Inflammatory macrophage treated with lipopolysaccharide for 1 hour (primary cell): ENCODE measurements at regions not wholly inside any gene's neighbourhood (a gene's known extent, or its start where the extent isn't known, plus 50 kb on each side); places are given as distances from the start of the nearest gene placed in this dataset.
"Not testable (repeated sequence)": the region's sequence is repeated elsewhere in the genome, so short reads cannot be mapped to it uniquely, and the experiment has no call there.

Experiments used
- DNase-seq, 2 donors: peaks; one replicate each; pipeline ENCODE4 v3.0.0-alpha.2; 2020 to 2022

DNA sequence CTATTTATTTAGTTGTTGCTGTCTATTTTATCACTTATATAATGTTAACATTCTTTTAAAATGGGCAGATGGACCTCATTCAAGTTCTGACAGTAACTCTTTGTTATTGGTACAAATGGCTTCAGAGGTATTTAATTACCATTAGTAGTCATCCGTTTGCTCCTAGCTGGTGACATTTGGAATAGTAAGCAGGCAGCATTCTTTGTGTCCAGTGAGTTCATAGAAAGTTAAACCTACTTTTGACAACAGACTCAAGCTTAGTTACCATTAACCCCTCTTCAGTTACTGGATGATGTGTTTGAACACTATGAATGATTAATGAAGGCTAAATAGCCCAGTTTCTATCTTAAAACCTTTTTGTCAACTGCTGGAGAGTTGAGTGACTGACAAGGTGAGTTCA is 500.7 kb upstream of the ATP11B start:
- DNase-seq, result no peak

DNA sequence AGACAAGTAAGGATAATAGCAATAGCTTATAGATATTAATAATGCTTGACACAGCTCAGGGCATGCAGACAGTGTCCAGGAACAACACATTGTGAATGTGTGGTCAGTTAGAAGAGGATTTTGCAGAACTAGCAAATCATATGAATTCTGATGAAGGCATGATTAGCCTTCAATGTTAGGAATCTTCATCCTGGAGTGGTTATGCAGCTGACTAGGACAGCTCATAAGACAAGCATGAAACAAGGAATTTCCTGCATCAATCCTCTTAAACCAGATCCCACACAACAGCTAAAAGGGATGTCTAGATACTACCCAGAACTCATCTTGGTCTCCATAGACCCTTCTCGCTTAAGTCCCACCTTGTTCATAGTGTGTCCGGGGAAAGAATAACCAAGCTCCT is 499.0 kb upstream of the ATP11B start:
- no peak for DNase-seq

DNA sequence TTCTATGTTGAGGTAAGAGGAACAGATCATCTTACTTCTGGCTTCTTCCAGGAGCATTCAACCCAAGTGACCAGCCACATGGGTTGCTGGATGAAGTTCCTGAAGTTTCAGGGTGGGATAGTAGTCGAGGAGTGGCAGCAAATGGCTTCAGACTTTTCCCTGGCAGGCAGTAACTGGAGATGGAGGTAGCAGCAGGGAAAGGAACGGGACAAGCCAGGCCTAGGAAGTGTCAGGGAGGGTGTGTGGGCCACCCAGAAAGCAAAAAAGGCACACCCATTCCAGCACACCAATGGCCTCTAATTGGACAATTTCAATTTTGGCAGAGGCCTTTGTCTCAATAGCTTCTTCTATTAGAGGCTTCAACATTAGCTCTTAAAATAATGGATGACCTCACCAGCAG is 498.6 kb upstream of the ATP11B start:
- DNase-seq, result no peak

DNA sequence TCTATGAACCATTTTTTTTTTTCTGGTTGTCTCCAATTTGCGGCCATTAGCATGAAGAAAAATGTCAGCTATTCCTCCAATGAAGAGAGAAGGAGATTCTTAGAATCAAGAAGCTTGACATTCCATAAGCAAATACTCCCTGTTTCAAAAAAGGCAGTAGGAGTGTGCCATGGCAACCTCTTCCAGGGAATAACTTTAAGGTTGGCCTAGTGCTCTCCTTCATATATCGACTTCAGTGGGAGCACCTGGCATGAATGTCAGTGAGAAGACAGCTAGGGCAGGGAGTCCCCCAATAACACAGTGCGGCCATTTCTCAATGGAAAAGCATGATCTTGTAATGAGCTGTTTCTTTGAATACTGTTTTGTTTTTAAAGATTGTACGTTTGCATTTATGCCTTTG is 493.0 kb upstream of the ATP11B start:
- no peak for DNase-seq

GRCh38 chr3:182303169-182303568 is 490.1 kb upstream of the ATP11B start:
- DNase-seq, result no peak

DNA sequence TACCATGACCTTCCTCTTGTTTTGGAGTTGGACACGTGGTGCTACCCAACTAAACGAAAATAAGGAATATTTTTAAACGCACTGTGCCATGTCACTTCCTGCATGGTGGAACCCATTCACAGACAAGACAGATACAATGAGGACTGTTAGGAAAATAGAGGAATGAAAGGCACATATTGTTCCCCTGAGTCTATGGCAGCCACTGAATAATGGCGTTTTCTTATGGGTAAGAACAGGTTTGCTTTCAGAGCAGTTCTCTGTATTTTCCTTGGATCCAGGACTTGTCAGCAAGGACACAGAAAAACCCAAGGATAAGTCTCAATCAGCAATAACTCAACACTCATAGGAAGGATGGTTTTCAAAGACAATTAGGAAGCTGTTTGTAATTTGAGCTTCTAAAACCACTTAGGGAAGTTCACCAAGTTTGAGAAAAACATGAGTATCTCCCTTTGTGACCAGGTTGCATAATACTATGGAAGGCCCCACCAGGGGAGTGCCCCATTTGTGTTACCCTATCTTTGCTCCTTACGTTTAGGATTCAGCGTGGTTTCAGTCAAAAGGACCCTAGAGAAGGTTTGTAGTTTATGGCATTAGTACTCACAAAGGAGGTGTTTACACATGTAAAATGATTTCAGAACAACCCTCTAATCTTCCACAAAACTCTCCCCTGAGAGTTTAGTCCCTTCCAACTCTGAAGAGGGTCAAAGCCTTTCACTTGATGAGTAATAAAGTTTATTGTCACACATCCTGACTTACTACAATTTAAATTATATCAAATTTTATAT is 487.2 kb upstream of the ATP11B start:
- no peak for DNase-seq

GRCh38 chr3:182308328-182308727 is 485.0 kb upstream of the ATP11B start:
- DNase-seq, result no peak

GRCh38 chr3:182309120-182309519 is 484.2 kb upstream of the ATP11B start:
- no peak for DNase-seq

DNA sequence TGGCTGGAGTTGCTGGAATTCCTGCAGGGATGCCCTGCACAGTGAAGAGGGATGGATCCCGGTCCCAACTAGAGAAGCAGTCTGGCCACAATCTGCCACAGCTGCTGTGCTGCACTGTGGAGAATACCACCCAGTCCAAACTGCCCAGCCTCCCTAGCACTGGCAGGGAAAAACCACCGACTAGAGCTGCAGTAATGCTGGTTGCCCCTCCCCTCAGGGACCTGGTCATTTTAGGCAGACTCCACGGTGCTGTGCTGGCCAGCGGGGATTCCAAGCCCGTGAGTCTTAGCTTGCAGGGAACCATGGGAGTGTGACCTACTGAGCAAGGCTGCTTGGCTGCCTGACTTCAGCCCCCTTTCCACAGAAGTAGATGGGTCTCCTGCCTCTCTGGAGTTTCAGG is 478.0 kb upstream of the ATP11B start:
- no peak for DNase-seq

DNA sequence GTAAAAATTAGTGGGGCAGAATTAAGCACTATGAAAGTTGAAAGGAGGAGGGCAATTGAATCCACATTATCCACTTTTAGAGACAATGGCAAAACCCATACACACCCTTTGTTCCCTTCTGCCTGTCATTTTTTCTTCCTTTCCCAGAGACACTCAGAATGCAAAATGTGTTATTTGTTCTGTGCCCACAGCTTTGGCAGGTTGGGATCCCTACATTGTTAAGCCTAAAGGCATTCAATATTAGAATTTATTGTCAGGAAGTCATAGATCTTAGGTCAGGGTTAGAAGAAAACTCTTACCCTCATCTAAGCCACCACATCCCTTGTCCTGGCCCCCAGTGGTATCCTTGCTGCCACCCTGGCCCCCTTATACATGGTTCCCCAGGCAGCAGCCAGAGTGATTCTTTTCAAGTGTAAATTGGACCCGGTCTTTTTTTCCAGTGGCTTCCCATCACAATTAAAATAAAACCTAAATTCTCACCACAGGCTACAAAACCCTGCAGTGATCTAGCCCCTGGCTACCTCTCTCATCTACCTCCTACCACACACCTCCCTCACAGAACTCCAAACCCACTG is 470.1 kb upstream of the ATP11B start:
- no peak for DNase-seq

- no peak for DNase-seq
Measured at GRCh38 chr3:182323898-182324297, 469.4 kb upstream of the ATP11B start.

- DNase-seq, result no peak
Measured at GRCh38 chr3:182325213-182325950, 467.9 kb upstream of the ATP11B start.

- DNase-seq, result no peak
Measured at GRCh38 chr3:182327196-182327681, 466.1 kb upstream of the ATP11B start.

DNA sequence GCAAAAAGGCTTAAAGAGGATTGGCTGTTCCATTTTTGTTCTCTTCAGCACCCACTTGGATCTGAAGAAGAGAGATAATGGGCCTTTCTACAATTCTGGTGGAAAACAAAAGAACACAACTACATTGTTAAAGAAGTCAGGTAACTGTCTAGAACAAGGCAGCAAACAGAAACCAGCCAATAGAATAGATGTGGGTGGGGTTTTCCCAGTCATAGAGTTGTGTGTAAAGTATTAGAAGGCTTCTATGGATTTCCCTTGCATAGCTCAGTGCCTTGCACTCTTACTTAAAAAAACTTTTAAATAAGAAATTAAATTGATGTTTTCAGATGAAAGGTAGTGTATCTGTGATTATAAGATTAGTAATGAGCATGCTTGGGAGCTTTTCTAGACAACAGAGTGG is 462.7 kb upstream of the ATP11B start:
- no peak for DNase-seq

DNA sequence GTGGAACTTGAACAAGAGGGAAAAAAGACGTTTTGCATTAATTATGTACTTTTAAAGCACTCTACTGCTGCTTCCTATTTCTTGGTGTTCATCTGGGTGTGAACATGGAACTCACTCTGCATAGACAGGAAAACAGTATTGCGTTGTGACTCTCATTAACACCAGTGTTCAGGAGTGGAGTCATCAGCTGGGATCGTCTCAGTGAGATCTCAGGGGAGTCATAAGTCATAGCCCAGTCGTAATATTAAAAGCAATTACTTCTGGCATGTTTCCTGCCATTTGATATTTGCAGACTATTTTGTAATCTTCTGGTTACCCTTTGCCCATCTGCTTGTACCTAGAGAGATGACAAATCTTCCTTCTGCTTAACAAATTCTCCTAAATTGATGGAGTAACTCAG is 462.0 kb upstream of the ATP11B start:
- no peak for DNase-seq

DNA sequence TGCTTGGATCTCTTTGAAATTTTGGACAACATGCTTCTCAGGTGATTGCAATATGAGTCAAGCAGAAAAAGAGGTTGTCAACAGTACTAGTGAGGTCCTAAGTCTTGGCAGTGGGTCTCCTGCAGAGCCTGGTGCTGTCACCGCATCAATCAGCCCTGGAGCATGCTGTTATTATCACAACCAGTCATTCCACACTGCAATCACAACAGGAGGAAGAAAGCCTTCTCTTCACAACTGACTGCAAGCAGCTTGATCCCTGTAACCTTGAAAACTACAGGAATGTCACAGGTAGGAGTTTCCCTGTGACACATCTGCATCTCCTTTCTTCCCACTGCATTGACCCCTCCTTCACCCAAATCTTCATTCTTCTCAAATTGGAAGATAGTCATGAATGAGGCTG is 451.1 kb upstream of the ATP11B start:
- DNase-seq, result no peak

DNA sequence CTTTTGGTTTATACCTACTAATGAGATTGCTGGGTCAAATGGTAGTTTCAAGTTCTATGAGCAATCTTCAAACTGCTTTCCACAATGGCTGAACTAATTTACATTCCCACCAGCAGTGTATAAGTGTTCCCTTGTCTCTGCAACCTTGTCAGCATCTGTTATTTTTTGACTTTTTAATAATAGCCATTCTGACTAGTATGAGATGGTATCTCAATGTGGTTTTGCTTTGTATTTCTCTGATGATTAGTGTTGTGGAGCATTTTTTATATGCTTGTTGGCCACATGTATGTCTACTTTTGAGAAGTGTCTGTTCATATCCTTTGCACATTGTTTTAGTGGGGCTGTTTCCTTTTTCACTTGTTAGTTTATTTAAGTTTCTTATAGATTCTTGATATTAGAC is 449.3 kb upstream of the ATP11B start:
- not testable (repeated sequence) for DNase-seq

DNA sequence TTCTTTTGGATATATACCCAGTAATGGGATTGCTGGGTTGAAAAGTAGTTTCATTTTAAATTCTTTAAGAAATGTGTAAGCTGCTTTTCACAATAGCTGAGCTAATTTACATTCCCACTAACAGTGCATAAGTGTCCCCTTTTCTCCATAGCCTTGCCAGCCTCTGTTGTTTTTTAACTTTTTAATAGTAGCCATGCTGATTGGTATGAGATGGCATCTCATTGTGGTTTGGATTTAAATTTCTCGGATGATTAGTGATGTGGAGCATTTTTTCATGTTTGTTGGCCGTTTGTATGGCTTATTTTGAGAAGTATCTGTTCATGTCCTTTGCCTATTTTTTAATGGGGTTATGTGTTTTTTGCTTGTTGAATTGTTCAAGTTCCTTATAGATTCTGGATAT is 444.3 kb upstream of the ATP11B start:
- DNase-seq, result no peak

- DNase-seq, result no peak
Measured at GRCh38 chr3:182349951-182350517, 443.3 kb upstream of the ATP11B start.

DNA sequence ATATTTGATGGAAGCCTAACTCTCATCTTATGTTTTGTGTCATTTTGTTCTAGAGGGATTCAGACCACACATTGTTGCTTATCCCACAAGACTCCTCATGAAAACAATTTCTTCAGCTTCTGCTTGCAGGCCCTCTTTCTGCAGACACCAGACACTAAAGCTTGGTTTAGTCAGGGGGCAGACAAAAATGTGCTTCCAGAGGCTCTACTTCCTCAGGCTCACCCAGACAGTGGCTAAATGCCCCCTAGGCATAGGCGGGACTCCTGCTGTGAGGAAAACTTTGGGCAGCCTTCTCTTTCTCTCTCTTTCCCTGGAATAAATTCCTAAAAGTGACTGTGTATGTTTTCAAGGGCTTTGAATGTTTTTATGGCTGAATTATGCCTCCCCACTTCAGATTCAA is 435.4 kb upstream of the ATP11B start:
- no peak for DNase-seq

DNA sequence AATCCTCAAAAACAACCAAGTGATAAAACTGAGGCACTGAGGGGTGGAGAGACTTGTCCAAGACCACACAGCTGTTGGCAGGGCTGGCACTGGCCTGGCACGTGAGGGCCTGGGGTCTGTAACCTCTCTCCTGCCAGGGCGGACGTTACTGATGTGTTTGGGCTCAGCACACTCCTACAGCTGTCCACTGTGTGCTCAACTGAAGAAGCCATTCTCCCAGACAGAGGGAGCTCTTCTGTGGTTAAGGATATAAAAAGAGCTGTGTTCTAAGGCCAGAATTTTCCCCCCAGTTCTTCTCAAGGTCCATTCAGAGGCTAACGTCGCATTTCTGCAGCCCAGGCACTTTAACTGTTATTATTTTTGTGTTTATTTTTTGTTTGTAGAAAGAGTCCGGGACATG is 429.0 kb upstream of the ATP11B start:
- DNase-seq, result no peak

GRCh38 chr3:182364723-182365650 is 428.3 kb upstream of the ATP11B start:
- no peak for DNase-seq

DNA sequence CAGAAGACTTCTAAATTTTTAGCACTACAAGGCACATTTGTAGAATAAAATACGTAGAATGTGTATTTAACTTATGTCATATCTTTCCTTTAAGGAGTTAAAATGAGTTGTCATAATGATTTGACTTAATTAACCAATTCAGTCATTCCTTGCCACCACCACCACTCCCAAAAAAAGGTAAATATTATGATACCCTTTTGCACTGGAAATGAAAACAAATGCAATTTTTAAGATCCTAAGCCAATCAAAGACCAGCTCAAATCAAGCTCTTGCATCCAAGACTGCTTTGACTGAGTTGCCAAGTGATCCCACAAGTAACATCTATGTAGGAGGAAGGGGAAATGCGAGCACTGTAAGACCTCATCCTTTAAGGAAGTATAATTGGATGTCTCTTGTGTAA is 426.6 kb upstream of the ATP11B start:
- DNase-seq, result no peak
